Calu3 (cell line): ENCODE measurements at regions not wholly inside any gene's neighbourhood (a gene's known extent, or its start where the extent isn't known, plus 50 kb on each side); places are given as distances from the start of the nearest gene placed in this dataset.

Source experiments
- BruUV-seq: library from RNA; stranded (reverse); fragments of 400-500 nt; replicated peaks from 2 replicates; lab custom pipeline; 2021; lab: Mats Ljungman, UMichigan
- CTCF ChIA-PET: fragments of 300-600 bp; sonication (Branson Sonifier 250); formaldehyde crosslinking; loops from one replicate; lab custom pipeline; 2022; ENCODE audit warnings: antibody characterized with exemption; lab: Charles Lee
- DNase-seq: peaks from one replicate; pipeline ENCODE4 v3.0.0; 2022
- H3K27ac Mint-ChIP-seq: one replicate; pipeline ENCODE4 v1.8.0; 2022; ENCODE audit warnings: mixed read lengths; ENCODE audit not compliant: unreplicated experiment
- H3K27me3 Mint-ChIP-seq: one replicate; pipeline ENCODE4 v1.8.0; 2022; ENCODE audit warnings: mixed read lengths; ENCODE audit not compliant: unreplicated experiment
- H3K36me3 Mint-ChIP-seq: one replicate; pipeline ENCODE4 v1.8.0; 2022; ENCODE audit warnings: mild to moderate bottlenecking, moderate library complexity, mixed read lengths; ENCODE audit not compliant: insufficient read depth, unreplicated experiment
- H3K4me1 Mint-ChIP-seq: one replicate; pipeline ENCODE4 v1.8.0; 2022; ENCODE audit warnings: mild to moderate bottlenecking, low read depth, mixed read lengths; ENCODE audit not compliant: unreplicated experiment
- H3K4me3 Mint-ChIP-seq: one replicate; pipeline ENCODE4 v1.8.0; 2022; ENCODE audit warnings: mild to moderate bottlenecking, low read depth, moderate library complexity, mixed read lengths; ENCODE audit not compliant: unreplicated experiment
- H3K9me3 Mint-ChIP-seq: one replicate; pipeline ENCODE4 v1.8.0; 2022; ENCODE audit warnings: low read depth, mixed read lengths; ENCODE audit not compliant: unreplicated experiment
- intact Hi-C: fragments of 100-400 bp; cut with micrococcal nuclease; formaldehyde crosslinking; loops from one replicate; pipeline ENCODE4 v1.10.0; 2022; ENCODE audit not compliant: unreplicated experiment
- TF ChIP-seq, protein P1 (sequence below): fragments of 200-600 bp; IDR thresholded peaks from one replicate; pipeline ENCODE4 v1.8.0; 2022; ENCODE audit warnings: antibody characterized with exemption; ENCODE audit not compliant: unreplicated experiment

DNA sequence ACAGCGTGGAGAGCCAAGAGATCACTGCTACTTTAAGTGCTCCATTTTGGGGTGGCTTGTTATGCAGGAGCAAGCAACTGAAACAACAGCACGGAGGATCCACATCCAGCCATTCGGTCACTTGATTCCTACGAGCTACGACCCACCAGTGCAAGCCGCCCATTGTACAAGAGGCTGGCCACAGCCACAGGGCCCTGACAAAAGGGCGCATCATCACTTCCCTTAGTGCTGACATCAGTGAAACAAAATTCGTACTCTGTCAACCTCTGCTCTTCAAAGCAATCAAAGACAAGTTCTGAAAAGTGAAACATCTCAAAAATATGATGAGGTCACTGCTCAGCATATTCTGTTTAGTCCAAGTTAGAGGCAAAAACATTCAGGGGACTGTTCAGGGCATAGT, 168.4 kb downstream of the GADD45G start:
- H3K36me3 Mint-ChIP-seq = no peaks in the 10 kb centered on the region
- no TSS peak for BruUV-seq
- CTCF ChIA-PET = no interaction called here
- TF ChIP-seq, protein P1, sequence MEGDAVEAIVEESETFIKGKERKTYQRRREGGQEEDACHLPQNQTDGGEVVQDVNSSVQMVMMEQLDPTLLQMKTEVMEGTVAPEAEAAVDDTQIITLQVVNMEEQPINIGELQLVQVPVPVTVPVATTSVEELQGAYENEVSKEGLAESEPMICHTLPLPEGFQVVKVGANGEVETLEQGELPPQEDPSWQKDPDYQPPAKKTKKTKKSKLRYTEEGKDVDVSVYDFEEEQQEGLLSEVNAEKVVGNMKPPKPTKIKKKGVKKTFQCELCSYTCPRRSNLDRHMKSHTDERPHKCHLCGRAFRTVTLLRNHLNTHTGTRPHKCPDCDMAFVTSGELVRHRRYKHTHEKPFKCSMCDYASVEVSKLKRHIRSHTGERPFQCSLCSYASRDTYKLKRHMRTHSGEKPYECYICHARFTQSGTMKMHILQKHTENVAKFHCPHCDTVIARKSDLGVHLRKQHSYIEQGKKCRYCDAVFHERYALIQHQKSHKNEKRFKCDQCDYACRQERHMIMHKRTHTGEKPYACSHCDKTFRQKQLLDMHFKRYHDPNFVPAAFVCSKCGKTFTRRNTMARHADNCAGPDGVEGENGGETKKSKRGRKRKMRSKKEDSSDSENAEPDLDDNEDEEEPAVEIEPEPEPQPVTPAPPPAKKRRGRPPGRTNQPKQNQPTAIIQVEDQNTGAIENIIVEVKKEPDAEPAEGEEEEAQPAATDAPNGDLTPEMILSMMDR = no peak
- intact Hi-C loops = no loop called here
- no peaks in the 10 kb centered on the region for H3K9me3 Mint-ChIP-seq
- H3K27ac Mint-ChIP-seq = no peak overlapping the region
- peaks cover 82% of the 10 kb centered on the region for H3K27me3 Mint-ChIP-seq
- no peak overlapping the region for H3K4me3 Mint-ChIP-seq
- no peak for DNase-seq
- H3K4me1 Mint-ChIP-seq = no peaks in the 10 kb centered on the region

DNA sequence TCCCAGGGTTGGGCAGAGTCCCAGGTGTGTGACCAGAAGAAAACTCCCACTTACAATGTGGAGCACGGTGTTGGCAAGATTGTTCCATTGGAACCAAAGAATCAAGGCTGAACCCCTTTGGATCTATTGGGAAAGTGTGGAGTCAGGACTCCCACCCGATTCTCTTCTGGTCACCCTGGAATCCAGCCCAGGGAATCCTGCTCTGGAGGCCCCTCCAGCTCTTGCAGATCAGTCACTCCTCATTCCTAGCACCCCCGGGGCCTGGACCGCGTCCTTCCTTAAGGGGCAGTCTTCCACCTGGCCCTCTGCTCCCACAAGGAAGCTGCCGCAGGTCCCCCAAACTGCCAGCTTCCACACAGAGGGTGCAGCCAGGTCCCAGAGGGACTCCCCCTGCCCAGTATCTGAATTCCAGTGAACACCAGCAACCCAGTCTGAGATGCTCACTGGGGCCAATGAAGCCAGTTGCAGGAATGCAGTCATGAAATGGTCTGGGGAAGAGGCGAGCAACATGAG, 170.1 kb downstream of the GADD45G start:
- CTCF ChIA-PET = interaction anchor here (1.3 kb wide), 1 partner anchor 1951 kb away, joined by 3 read pairs; no protein-coding TSS in a partner anchor
- H3K27me3 Mint-ChIP-seq = peaks cover 90% of the 10 kb centered on the region
- intact Hi-C loops = no loop called here
- H3K27ac Mint-ChIP-seq = no peak overlapping the region
- H3K9me3 Mint-ChIP-seq = no peaks in the 10 kb centered on the region
- H3K4me3 Mint-ChIP-seq = no peak overlapping the region
- no peak for DNase-seq
- TF ChIP-seq, protein P1 = no peak
- H3K36me3 Mint-ChIP-seq = no peaks in the 10 kb centered on the region
- BruUV-seq = no TSS peak
- no peaks in the 10 kb centered on the region for H3K4me1 Mint-ChIP-seq

DNA sequence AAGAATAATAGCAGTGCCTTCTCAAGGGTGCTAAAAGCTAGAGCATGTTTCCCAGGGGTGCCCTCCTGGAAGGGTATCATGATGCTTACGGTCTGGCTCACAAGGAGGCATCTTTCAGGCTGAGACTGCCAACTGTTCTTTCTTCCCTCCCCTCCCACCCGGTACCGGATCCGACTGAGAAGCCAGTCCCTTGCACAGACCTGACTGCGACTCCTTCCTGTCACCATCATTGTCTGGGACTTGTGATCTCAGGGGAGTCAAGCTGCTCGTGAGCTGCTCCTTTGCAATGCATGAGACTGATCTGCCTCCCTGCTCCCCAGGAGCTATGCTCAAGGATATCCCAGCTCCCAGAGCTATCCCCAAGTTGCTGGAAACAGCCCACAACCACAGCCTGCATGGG, 170.8 kb downstream of the GADD45G start:
- no TSS peak for BruUV-seq
- H3K27ac Mint-ChIP-seq = no peak overlapping the region
- intact Hi-C loops = no loop called here
- no peak for DNase-seq
- no peaks in the 10 kb centered on the region for H3K9me3 Mint-ChIP-seq
- CTCF ChIA-PET = interaction anchor here (0.7 to 1.3 kb wide), 2 partner anchors 101 to 1950 kb away, joined by 3 read pairs; no protein-coding TSS in a partner anchor
- no peaks in the 10 kb centered on the region for H3K36me3 Mint-ChIP-seq
- no peaks in the 10 kb centered on the region for H3K4me1 Mint-ChIP-seq
- TF ChIP-seq, protein P1 = no peak
- H3K27me3 Mint-ChIP-seq = peaks cover 89% of the 10 kb centered on the region
- no peak overlapping the region for H3K4me3 Mint-ChIP-seq

DNA sequence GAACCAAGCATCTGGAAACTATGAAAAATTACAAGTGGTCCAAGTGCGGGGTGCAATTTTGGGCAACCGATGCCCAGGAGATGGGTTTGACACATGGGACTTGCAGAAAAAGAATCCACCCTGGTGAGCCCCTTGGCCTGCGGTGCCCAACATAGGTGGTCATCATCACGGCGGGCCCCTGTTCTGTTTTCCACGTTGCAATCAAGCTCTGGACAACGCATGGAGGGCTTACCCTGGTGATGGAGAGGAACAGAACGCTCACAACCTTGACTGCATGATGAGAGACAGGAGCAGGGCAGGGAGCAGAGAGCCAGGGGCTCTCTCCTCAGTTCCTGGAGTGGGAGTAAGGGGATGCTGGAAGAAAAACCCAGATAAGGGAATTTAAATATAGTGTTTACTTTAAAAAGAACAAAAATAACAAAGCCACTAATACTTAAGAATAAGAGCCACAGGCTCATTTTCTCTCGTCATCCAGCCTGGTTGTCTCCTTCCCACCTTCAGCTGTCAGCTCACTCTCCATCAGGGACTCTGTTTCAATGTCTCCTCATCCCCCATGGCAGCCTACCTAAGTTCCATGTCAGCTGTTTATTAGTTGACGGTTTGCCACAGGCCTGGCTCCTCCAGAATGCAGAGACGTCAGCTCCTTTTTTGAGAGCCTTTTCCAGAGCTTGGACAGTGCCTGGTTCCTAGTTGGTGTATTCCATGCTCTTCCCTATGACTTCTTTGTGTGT, 172.1 kb downstream of the GADD45G start:
- Mint-ChIP-seq H3K4me1 (no peaks in the 10 kb centered on the region), H3K27ac (no peak overlapping the region), H3K9me3 (no peaks in the 10 kb centered on the region), H3K36me3 (no peaks in the 10 kb centered on the region), H3K27me3 (peaks cover 89% of the 10 kb centered on the region), H3K4me3 (no peak overlapping the region)
- no TSS peak for BruUV-seq
- intact Hi-C loops = no loop called here
- CTCF ChIA-PET = no interaction called here
- TF ChIP-seq, protein P1 = no peak
- no peak for DNase-seq
